GM23248 (cell line): ENCODE measurements at regions not wholly inside any gene's neighbourhood (a gene's known extent, or its start where the extent isn't known, plus 50 kb on each side); places are given as distances from the start of the nearest gene placed in this dataset.
A peak's percentile ranks its signal among the peaks of the same experiment; 100 is the strongest.

Experiments
- DNase-seq: peaks from one replicate; pipeline ENCODE4 v3.0.0-alpha.2; 2015
- H2AFZ ChIP-seq: fragments of 200-600 bp; sonication (generic); 2 replicates; pipeline ENCODE4 v1.6.1; 2016; ENCODE audit warnings: antibody characterized with exemption
- H3F3A ChIP-seq: fragments of 200-600 bp; sonication (generic); 2 replicates; pipeline ENCODE4 v1.6.1; 2016; ENCODE audit warnings: mild to moderate bottlenecking, antibody characterized with exemption, mixed run types; ENCODE audit not compliant: insufficient read depth
- H3K27ac ChIP-seq: fragments of 200-600 bp; sonication (generic); 2 replicates; pipeline ENCODE4 v1.5.1; 2016; ENCODE audit warnings: mild to moderate bottlenecking
- H3K27me3 ChIP-seq: fragments of 200-600 bp; sonication (generic); replicated peaks from 2 replicates; pipeline ENCODE4 v1.6.1; 2016; ENCODE audit warnings: mild to moderate bottlenecking; ENCODE audit not compliant: insufficient read depth
- H3K36me3 ChIP-seq: fragments of 200-600 bp; sonication (generic); 2 replicates; pipeline ENCODE4 v1.6.1; 2016; ENCODE audit warnings: low read depth, mild to moderate bottlenecking
- H3K4me1 ChIP-seq: fragments of 200-600 bp; sonication (generic); 2 replicates; pipeline ENCODE4 v1.6.1; 2016; ENCODE audit warnings: mild to moderate bottlenecking; ENCODE audit not compliant: insufficient read depth
- H3K4me2 ChIP-seq: fragments of 200-600 bp; sonication (generic); one replicate; pipeline ENCODE4 v1.6.1; 2016; ENCODE audit warnings: mild to moderate bottlenecking; ENCODE audit not compliant: unreplicated experiment
- H3K4me3 ChIP-seq: fragments of 200-600 bp; sonication (generic); 2 replicates; pipeline ENCODE4 v1.5.1; 2016; ENCODE audit warnings: mild to moderate bottlenecking
- H3K79me2 ChIP-seq: fragments of 200-600 bp; sonication (generic); 2 replicates; pipeline ENCODE4 v1.6.1; 2016; ENCODE audit warnings: mild to moderate bottlenecking; ENCODE audit not compliant: insufficient read depth
- H3K9ac ChIP-seq: fragments of 200-600 bp; sonication (generic); 2 replicates; pipeline ENCODE4 v1.6.1; 2016; ENCODE audit warnings: mild to moderate bottlenecking
- H3K9me2 ChIP-seq: fragments of 200-600 bp; sonication (generic); 2 replicates; pipeline ENCODE4 v1.6.1; 2016; ENCODE audit warnings: mixed run types, mild to moderate bottlenecking, moderate library complexity; ENCODE audit not compliant: insufficient read depth
- H3K9me3 ChIP-seq: fragments of 200-600 bp; sonication (generic); one replicate; pipeline ENCODE4 v1.6.1; 2017; ENCODE audit warnings: low read depth
- H4K20me1 ChIP-seq: fragments of 200-600 bp; sonication (generic); 2 replicates; pipeline ENCODE4 v1.6.0; 2016; ENCODE audit not compliant: insufficient read depth
- EZH2 ChIP-seq: fragments of 200-600 bp; sonication (generic); IDR thresholded peaks from 2 replicates; pipeline ENCODE4 v1.6.1; 2018; ENCODE audit warnings: antibody characterized with exemption, mild to moderate bottlenecking; ENCODE audit not compliant: insufficient read depth, poor library complexity, severe bottlenecking
- EZH2phosphoT487 ChIP-seq: fragments of 200-600 bp; sonication (generic); IDR thresholded peaks from 2 replicates; pipeline ENCODE4 v1.6.1; 2018; ENCODE audit warnings: antibody characterized with exemption, moderate library complexity, mild to moderate bottlenecking, low read depth; ENCODE audit not compliant: insufficient read depth
- WGBS, 2 experiments: methylation state at CpG; one replicate each; pipeline ENCODE4 v1.1.6; 2015 to 2017; ENCODE audit warnings: low lambda C conversion rate in 2 of 2, low coverage in 1 of 2; ENCODE audit errors: missing lambda C conversion rate in 2 of 2; 5-methylcytosine and 5-hydroxymethylcytosine counted together
- in situ Hi-C: fragments of 300-500 bp; cut with MboI; formaldehyde crosslinking; loops from 2 replicates; pipeline ENCODE4 v1.15.0; 2020

DNA sequence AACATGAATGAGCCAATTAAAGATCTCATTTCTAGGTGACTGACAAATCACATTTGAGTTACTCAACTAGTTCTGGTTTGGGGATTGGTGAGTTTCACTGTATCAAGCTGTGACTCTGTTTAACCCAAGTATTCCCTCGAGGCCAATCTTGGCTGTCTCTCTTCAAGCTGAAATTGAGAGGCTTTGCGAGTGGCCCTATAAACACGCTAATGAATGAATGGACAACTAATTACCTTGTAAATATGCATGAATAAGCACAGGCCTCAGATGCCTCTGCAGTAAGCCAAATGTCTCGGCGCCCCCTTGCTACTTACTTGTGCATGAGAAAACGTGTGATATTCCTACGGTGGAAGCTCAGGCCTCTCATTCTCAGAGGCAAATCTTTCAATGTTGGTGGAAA is 450.3 kb upstream of the PSMD7 start:
- Histone ChIP-seq H3K27ac (no peak overlapping the region), H2AFZ (no peak overlapping the region), H3F3A (no peaks in the 10 kb centered on the region), H3K4me2 (no peak overlapping the region), H3K36me3 (no peaks in the 10 kb centered on the region), H4K20me1 (no peaks in the 10 kb centered on the region), H3K4me3 (no peak overlapping the region), H3K27me3 (no peaks in the 10 kb centered on the region), H3K79me2 (no peaks in the 10 kb centered on the region), H3K9me2 (no peaks in the 10 kb centered on the region), H3K9ac (no peak overlapping the region), H3K4me1 (no peaks in the 10 kb centered on the region), H3K9me3 (no peaks in the 10 kb centered on the region)
- WGBS, 2 experiments, result 37 to 40% methylated on average over 7 of the region's 7 CpGs
- TF ChIP-seq EZH2phosphoT487 (no peak), EZH2 (no peak)
- DNase-seq, result peak; percentile 1
- in situ Hi-C loops, result no loop called here

DNA sequence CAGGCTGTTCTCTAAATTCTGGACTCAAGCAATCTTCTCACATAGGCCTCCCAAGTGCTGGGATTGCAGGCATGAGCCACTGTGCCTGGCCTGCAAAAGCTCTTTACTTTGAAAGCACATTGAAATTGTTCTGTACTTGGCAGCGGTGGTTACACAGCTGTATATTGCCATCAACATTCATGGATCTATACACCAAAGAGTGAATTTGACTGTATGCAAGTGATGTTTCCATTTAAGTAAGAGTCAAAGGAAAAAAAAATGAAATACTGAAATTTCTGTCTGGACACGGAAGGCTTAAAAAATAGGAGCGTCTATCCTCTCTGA is 450.6 kb upstream of the PSMD7 start:
- Histone ChIP-seq H3K4me1 (no peaks in the 10 kb centered on the region), H3K36me3 (no peaks in the 10 kb centered on the region), H3F3A (no peaks in the 10 kb centered on the region), H3K27me3 (no peaks in the 10 kb centered on the region), H3K9me2 (no peaks in the 10 kb centered on the region), H3K79me2 (no peaks in the 10 kb centered on the region), H3K9ac (no peak overlapping the region), H4K20me1 (no peaks in the 10 kb centered on the region), H3K4me2 (no peak overlapping the region), H3K4me3 (no peak overlapping the region), H3K27ac (no peak overlapping the region), H3K9me3 (no peaks in the 10 kb centered on the region), H2AFZ (no peak overlapping the region)
- 52 to 63% methylated on average over 3 of the region's 3 CpGs for WGBS, 2 experiments
- in situ Hi-C loops, result no loop called here
- TF ChIP-seq EZH2phosphoT487 (no peak), EZH2 (no peak)
- DNase-seq, result no peak

DNA sequence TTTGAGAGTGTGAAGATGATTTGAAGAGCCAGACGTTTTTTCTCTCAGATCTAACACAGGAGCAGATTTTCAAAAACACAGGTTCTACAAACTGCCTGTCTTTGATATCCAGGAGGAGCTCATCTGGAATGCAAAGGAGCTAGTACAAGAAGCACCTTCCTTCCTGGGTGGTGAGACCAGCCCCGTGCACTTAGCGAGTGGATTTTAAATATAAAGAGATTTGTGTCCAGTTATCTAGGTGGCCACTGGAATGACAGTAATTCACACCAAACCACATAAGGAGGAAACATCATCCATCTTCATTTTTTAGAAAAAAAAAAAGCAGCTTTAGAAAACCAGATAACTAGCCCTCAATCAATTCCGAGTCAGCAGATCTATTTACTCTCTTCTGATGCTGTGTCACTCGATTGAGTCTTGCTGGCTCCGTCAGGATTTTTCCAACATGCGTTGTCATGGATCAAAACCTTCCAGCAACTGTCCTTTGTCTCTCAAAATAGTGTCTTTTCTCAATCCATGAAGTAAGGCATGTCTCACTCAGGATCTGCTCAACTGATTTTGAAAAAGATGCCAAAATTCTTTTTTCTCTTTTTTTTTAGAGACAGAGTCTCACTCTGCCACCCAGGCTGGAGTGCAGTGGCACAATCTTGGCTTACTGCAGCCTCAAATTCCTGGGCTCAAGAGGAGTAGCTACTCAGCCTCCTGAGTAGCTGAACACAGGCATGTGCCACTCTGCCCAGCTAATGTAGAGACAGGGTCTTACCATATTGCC is 451.2 kb upstream of the PSMD7 start:
- TF ChIP-seq EZH2 (no peak), EZH2phosphoT487 (no peak)
- H2AFZ ChIP-seq, result no peak overlapping the region
- no peaks in the 10 kb centered on the region for H3K36me3 ChIP-seq
- no peaks in the 10 kb centered on the region for H3K9me3 ChIP-seq
- no peak for DNase-seq
- in situ Hi-C loops, result no loop called here
- H3K4me2 ChIP-seq, result no peak overlapping the region
- H4K20me1 ChIP-seq, result no peaks in the 10 kb centered on the region
- no peak overlapping the region for H3K4me3 ChIP-seq
- no peak overlapping the region for H3K9ac ChIP-seq
- no peaks in the 10 kb centered on the region for H3K9me2 ChIP-seq
- H3K27me3 ChIP-seq, result no peaks in the 10 kb centered on the region
- no peak overlapping the region for H3K27ac ChIP-seq
- WGBS, 2 experiments, result 10% methylated on average over 7 of the region's 7 CpGs
- no peaks in the 10 kb centered on the region for H3K4me1 ChIP-seq
- no peaks in the 10 kb centered on the region for H3K79me2 ChIP-seq
- no peaks in the 10 kb centered on the region for H3F3A ChIP-seq

DNA sequence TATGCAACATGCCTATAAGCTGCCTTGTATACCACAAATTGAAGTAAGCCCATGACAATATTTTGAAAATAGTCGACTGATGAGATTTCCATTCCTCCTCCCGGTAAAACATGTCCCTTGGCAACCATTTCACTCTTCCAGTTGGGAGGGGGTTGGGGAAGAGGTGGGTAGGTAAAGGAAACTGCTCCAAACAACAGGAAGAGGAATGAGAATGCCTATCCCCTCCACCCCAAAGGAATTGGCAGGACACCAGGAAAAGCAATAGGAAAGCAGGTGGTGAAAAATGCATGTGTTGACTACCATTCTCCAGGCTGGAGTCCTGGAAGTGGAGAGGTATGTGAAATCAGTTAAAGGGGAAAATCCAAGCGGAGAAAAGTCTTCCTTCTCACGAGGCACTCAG is 455.9 kb upstream of the PSMD7 start:
- H3F3A ChIP-seq, result no peaks in the 10 kb centered on the region
- H3K9me2 ChIP-seq, result no peaks in the 10 kb centered on the region
- in situ Hi-C loops, result no loop called here
- TF ChIP-seq EZH2phosphoT487, result no peak
- TF ChIP-seq EZH2, result no peak
- no peaks in the 10 kb centered on the region for H3K27me3 ChIP-seq
- DNase-seq, result no peak
- H3K27ac ChIP-seq, result no peak overlapping the region
- WGBS, 2 experiments, result 0% methylated on average over 4 of the region's 4 CpGs
- no peaks in the 10 kb centered on the region for H3K79me2 ChIP-seq
- no peaks in the 10 kb centered on the region for H3K36me3 ChIP-seq
- H3K4me2 ChIP-seq, result no peak overlapping the region
- no peaks in the 10 kb centered on the region for H3K9me3 ChIP-seq
- no peaks in the 10 kb centered on the region for H4K20me1 ChIP-seq
- no peaks in the 10 kb centered on the region for H3K4me1 ChIP-seq
- no peak overlapping the region for H3K9ac ChIP-seq
- no peak overlapping the region for H3K4me3 ChIP-seq
- H2AFZ ChIP-seq, result no peak overlapping the region

DNA sequence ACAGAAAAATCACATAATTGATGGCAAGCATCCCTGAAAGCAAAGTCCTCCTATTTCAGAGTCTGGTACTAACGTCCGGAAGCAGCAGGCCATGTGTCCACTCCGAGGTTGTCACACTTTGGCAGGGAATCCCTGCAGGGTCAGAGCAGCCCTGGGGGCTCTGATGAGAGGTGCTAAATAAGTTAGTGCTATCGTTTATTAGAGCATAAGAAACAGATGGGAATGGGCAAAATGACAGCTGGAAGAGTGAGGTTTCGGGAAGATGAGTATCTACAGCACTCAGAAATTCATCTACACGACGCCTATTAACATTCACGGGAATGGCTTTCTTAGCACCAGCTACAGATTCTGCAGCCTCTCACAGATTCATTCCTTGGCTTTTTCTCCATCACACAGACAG is 465.4 kb upstream of the PSMD7 start:
- TF ChIP-seq EZH2phosphoT487, result no peak
- no peak for TF ChIP-seq EZH2
- Histone ChIP-seq H3F3A (no peaks in the 10 kb centered on the region), H3K27ac (no peak overlapping the region), H3K4me1 (no peaks in the 10 kb centered on the region), H3K79me2 (no peaks in the 10 kb centered on the region), H3K9ac (no peak overlapping the region), H2AFZ (no peak overlapping the region), H3K36me3 (no peaks in the 10 kb centered on the region), H3K4me2 (no peak overlapping the region), H3K27me3 (no peaks in the 10 kb centered on the region), H4K20me1 (no peaks in the 10 kb centered on the region), H3K9me2 (no peaks in the 10 kb centered on the region), H3K4me3 (no peak overlapping the region), H3K9me3 (no peaks in the 10 kb centered on the region)
- in situ Hi-C loops, result no loop called here
- no peak for DNase-seq
- WGBS, 2 experiments, result 21 to 29% methylated on average over 8 of the region's 8 CpGs
